Upper lobe of right lung (tissue), 1 donor: ENCODE measurements at regions not wholly inside any gene's neighbourhood (a gene's known extent, or its start where the extent isn't known, plus 50 kb on each side); places are given as distances from the start of the nearest gene placed in this dataset.

Source experiments
- ATAC-seq: fragments of 200-7000 bp; cut with Tn5 transposase; one replicate; pipeline ENCODE4 v1.9.1; 2020; ENCODE audit warnings: mild to moderate bottlenecking, moderate library complexity
- DNase-seq: peaks from one replicate; pipeline ENCODE4 v3.0.0-alpha.2; 2020
- H3K27ac ChIP-seq: fragments of 200-600 bp; one replicate; pipeline ENCODE4 v1.8.0; 2022
- H3K27me3 ChIP-seq: fragments of 200-600 bp; one replicate; pipeline ENCODE4 v1.8.0; 2022; ENCODE audit warnings: mild to moderate bottlenecking
- H3K36me3 ChIP-seq: fragments of 200-600 bp; one replicate; pipeline ENCODE4 v1.8.0; 2022
- H3K4me1 ChIP-seq: fragments of 200-600 bp; one replicate; pipeline ENCODE4 v1.8.0; 2022
- H3K4me3 ChIP-seq: fragments of 200-600 bp; one replicate; pipeline ENCODE4 v1.8.0; 2022; ENCODE audit warnings: mild to moderate bottlenecking
- H3K9me3 ChIP-seq: fragments of 200-600 bp; one replicate; pipeline ENCODE4 v1.8.0; 2022
- CTCF ChIP-seq: fragments of 200-600 bp; IDR thresholded peaks from one replicate; pipeline ENCODE4 v1.8.0; 2022; ENCODE audit warnings: antibody characterized with exemption
- intact Hi-C: fragments of 100-400 bp; cut with DNase I; formaldehyde crosslinking; loops from one replicate; pipeline ENCODE4 v1.11.0; 2022
- donor health status: DM: no; HTN: yes; CAD: no; lungs with severe emphysema.

- Histone ChIP-seq H3K27ac (no peak overlapping the region), H3K4me1 (no peaks in the 10 kb centered on the region), H3K9me3 (no peaks in the 10 kb centered on the region), H3K36me3 (no peaks in the 10 kb centered on the region), H3K4me3 (no peak overlapping the region), H3K27me3 (no peaks in the 10 kb centered on the region)
- TF ChIP-seq CTCF: no peak
- DNase-seq (no peak), ATAC-seq (no peak)
- intact Hi-C loops: no loop called here
Measured at GRCh38 chr4:161189286-161190134, 974.3 kb downstream of the FSTL5 start.

- Histone ChIP-seq H3K36me3 (no peaks in the 10 kb centered on the region), H3K9me3 (no peaks in the 10 kb centered on the region), H3K27me3 (no peaks in the 10 kb centered on the region), H3K27ac (no peak overlapping the region), H3K4me1 (no peaks in the 10 kb centered on the region), H3K4me3 (no peak overlapping the region)
- DNase-seq: no peak
- TF ChIP-seq CTCF: no peak
- ATAC-seq: no peak
- intact Hi-C loops: no loop called here
Measured at GRCh38 chr4:161188578-161188977, 975.2 kb downstream of the FSTL5 start.

GRCh38 chr4:161187569-161187968, 976.2 kb downstream of the FSTL5 start:
- no peak for TF ChIP-seq CTCF
- DNase-seq (no peak), ATAC-seq (no peak)
- intact Hi-C loops: no loop called here
- no peak overlapping the region for H3K27ac ChIP-seq
- H3K36me3 ChIP-seq: no peaks in the 10 kb centered on the region
- H3K4me3 ChIP-seq: no peak overlapping the region
- H3K4me1 ChIP-seq: no peaks in the 10 kb centered on the region
- H3K9me3 ChIP-seq: no peaks in the 10 kb centered on the region
- H3K27me3 ChIP-seq: no peaks in the 10 kb centered on the region

GRCh38 chr4:161186750-161187149, 977.0 kb downstream of the FSTL5 start:
- H3K4me3 ChIP-seq: no peak overlapping the region
- DNase-seq: no peak
- ATAC-seq: no peak
- H3K27me3 ChIP-seq: no peaks in the 10 kb centered on the region
- H3K36me3 ChIP-seq: no peaks in the 10 kb centered on the region
- no peaks in the 10 kb centered on the region for H3K4me1 ChIP-seq
- H3K9me3 ChIP-seq: no peaks in the 10 kb centered on the region
- no peak for TF ChIP-seq CTCF
- H3K27ac ChIP-seq: no peak overlapping the region
- intact Hi-C loops: no loop called here

GRCh38 chr4:161186012-161186411, 977.8 kb downstream of the FSTL5 start:
- H3K4me3 ChIP-seq: no peak overlapping the region
- H3K36me3 ChIP-seq: no peaks in the 10 kb centered on the region
- intact Hi-C loops: no loop called here
- TF ChIP-seq CTCF: no peak
- H3K27ac ChIP-seq: no peak overlapping the region
- H3K27me3 ChIP-seq: no peaks in the 10 kb centered on the region
- no peak for ATAC-seq
- no peak for DNase-seq
- H3K4me1 ChIP-seq: no peaks in the 10 kb centered on the region
- H3K9me3 ChIP-seq: no peaks in the 10 kb centered on the region
